ENCODE measurements at regions not wholly inside any gene's neighbourhood (a gene's known extent, or its start where the extent isn't known, plus 50 kb on each side); places are given as distances from the start of the nearest gene placed in this dataset.

DNA sequence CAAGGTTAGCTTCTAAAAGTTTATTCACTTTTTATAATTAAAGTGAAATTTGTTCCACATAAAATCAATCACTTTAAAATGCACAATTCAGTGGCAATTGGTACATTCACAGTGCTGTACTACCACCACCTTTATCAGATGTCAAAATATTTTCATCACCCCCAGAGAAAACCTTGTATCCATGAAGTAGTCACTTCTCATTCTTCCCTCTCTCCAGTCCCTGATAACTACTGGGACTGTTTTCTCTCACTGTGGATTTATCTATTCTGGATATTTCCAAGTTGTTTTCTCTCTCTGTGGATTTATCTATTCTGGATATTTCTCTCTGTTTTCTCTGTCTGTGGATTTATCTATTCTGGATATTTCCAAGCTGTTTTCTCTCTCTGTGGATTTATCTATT, 435.4 kb upstream of the CNTNAP2 start (continued):
- TF ChIP-seq POLR2A (IDR thresholded peaks at IDR 0.05; ENCODE audit: low read length) (no peak), CEBPB (IDR thresholded peaks at IDR 0.05) (no peak), GATA3 (IDR thresholded peaks at IDR 0.05; ENCODE audit: borderline replicate concordance) (no peak)

GRCh38 chr7:145665499-145666258, 450.9 kb upstream of the CNTNAP2 start:
- TF ChIP-seq HEYL (CRISPR knock-in tag; IDR thresholded peaks at IDR 0.05) (no peak), RNF2 (IDR thresholded peaks at IDR 0.05; ENCODE audit: borderline replicate concordance, low read depth) (no peak), TP53 (CRISPR knock-in tag; IDR thresholded peaks at IDR 0.05) (no peak), ZNF302 (CRISPR knock-in tag; IDR thresholded peaks at IDR 0.05) (no peak), HOXB5 (CRISPR knock-in tag; IDR thresholded peaks at IDR 0.05) (no peak), ZSCAN20 (CRISPR knock-in tag; IDR thresholded peaks at IDR 0.05) (no peak), SMC3 (IDR thresholded peaks at IDR 0.05) (no peak), MAFK (IDR thresholded peaks at IDR 0.05; ENCODE audit: partially characterized antibody) (no peak), ELK1 (IDR thresholded peaks at IDR 0.05; ENCODE audit: low read depth, low read length) (no peak), RAD21 (conservative IDR thresholded peaks at IDR 0.05 in 1 of 2, IDR thresholded peaks at IDR 0.05 in 1 of 2) (no peak), RCOR1 (IDR thresholded peaks at IDR 0.05; ENCODE audit: low read depth, low read length) (no peak), ZC3H11A (IDR thresholded peaks at IDR 0.05) (no peak), GATA3 (IDR thresholded peaks at IDR 0.05; ENCODE audit: borderline replicate concordance) (no peak), EP300 (IDR thresholded peaks at IDR 0.05) (no peak), POLR2A (IDR thresholded peaks at IDR 0.05; ENCODE audit: low read length) (no peak), ZFP36 (IDR thresholded peaks at IDR 0.05; ENCODE audit: borderline replicate concordance, partially characterized antibody) (no peak), RARB (CRISPR knock-in tag; IDR thresholded peaks at IDR 0.05) (no peak), KDM5A (IDR thresholded peaks at IDR 0.05) (no peak), CBX2 (IDR thresholded peaks at IDR 0.05; ENCODE audit: borderline replicate concordance, low read depth) (no peak)
- TF ChIP-seq, protein P1, sequence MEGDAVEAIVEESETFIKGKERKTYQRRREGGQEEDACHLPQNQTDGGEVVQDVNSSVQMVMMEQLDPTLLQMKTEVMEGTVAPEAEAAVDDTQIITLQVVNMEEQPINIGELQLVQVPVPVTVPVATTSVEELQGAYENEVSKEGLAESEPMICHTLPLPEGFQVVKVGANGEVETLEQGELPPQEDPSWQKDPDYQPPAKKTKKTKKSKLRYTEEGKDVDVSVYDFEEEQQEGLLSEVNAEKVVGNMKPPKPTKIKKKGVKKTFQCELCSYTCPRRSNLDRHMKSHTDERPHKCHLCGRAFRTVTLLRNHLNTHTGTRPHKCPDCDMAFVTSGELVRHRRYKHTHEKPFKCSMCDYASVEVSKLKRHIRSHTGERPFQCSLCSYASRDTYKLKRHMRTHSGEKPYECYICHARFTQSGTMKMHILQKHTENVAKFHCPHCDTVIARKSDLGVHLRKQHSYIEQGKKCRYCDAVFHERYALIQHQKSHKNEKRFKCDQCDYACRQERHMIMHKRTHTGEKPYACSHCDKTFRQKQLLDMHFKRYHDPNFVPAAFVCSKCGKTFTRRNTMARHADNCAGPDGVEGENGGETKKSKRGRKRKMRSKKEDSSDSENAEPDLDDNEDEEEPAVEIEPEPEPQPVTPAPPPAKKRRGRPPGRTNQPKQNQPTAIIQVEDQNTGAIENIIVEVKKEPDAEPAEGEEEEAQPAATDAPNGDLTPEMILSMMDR (IDR thresholded peaks at IDR 0.05): no peak
- 62% methylated on average over 3 of the region's 3 CpGs for WGBS (ENCODE audit: missing lambda C conversion rate)
- no peak for FAIRE-seq
- Histone ChIP-seq H3K4me2 (no peak overlapping the region), H3K4me3 (no peak overlapping the region), H3K27ac (no peak overlapping the region), H3K9me3 (no peaks in the 10 kb centered on the region; the same call in 2 of the 3 replicates), H3K4me1 (no peaks in the 10 kb centered on the region)
- ChIA-PET POLR2A (no interaction called here), CTCF (no interaction called here)
- no peak for ATAC-seq
- DNase-seq (ENCODE audit: low read depth in 1 of 2, low spot score in 1 of 2): no peak

GRCh38 chr7:145655666-145656065, 460.9 kb upstream of the CNTNAP2 start:
- no peak overlapping the region for H3K4me3 ChIP-seq
- no peak overlapping the region for H3K27ac ChIP-seq
- H3K9me3 ChIP-seq: no peaks in the 10 kb centered on the region
- H3K4me1 ChIP-seq: no peaks in the 10 kb centered on the region
- no peak for TF ChIP-seq ZNF302 (CRISPR knock-in tag; IDR thresholded peaks at IDR 0.05)
- TF ChIP-seq CHD2 (IDR thresholded peaks at IDR 0.05; ENCODE audit: low read length, partially characterized antibody): no peak
- no peak for TF ChIP-seq NPAS2 (CRISPR knock-in tag; IDR thresholded peaks at IDR 0.05; ENCODE audit: borderline replicate concordance)
- no peak for TF ChIP-seq NFE2L2 (conservative IDR thresholded peaks at IDR 0.05; ENCODE audit: low read length)
- TF ChIP-seq HOXB5 (CRISPR knock-in tag; IDR thresholded peaks at IDR 0.05): no peak
- TF ChIP-seq BHLHE40 (IDR thresholded peaks at IDR 0.05; ENCODE audit: low read depth, low read length): no peak
- no peak for TF ChIP-seq BCL3 (IDR thresholded peaks at IDR 0.05)
- TF ChIP-seq, protein P2, sequence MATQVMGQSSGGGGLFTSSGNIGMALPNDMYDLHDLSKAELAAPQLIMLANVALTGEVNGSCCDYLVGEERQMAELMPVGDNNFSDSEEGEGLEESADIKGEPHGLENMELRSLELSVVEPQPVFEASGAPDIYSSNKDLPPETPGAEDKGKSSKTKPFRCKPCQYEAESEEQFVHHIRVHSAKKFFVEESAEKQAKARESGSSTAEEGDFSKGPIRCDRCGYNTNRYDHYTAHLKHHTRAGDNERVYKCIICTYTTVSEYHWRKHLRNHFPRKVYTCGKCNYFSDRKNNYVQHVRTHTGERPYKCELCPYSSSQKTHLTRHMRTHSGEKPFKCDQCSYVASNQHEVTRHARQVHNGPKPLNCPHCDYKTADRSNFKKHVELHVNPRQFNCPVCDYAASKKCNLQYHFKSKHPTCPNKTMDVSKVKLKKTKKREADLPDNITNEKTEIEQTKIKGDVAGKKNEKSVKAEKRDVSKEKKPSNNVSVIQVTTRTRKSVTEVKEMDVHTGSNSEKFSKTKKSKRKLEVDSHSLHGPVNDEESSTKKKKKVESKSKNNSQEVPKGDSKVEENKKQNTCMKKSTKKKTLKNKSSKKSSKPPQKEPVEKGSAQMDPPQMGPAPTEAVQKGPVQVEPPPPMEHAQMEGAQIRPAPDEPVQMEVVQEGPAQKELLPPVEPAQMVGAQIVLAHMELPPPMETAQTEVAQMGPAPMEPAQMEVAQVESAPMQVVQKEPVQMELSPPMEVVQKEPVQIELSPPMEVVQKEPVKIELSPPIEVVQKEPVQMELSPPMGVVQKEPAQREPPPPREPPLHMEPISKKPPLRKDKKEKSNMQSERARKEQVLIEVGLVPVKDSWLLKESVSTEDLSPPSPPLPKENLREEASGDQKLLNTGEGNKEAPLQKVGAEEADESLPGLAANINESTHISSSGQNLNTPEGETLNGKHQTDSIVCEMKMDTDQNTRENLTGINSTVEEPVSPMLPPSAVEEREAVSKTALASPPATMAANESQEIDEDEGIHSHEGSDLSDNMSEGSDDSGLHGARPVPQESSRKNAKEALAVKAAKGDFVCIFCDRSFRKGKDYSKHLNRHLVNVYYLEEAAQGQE (IDR thresholded peaks at IDR 0.05): no peak
- 68% methylated on average over 1 of the region's 1 CpG for WGBS (ENCODE audit: missing lambda C conversion rate)
- POLR2A ChIA-PET: no interaction called here
- no peak overlapping the region for H3K4me2 ChIP-seq
- CTCF ChIA-PET: no interaction called here
- no peak for FAIRE-seq
- ATAC-seq: no peak
- DNase-seq (ENCODE audit: low read depth in 1 of 2, low spot score in 1 of 2): no peak

All from A549 (cell line).